ENCODE measurements at regions not wholly inside any gene's neighbourhood (a gene's known extent, or its start where the extent isn't known, plus 50 kb on each side); places are given as distances from the start of the nearest gene placed in this dataset.

GRCh38 chr5:133741396-133741795 is 129.1 kb upstream of the FSTL4 start:
- TF ChIP-seq CTCF (IDR thresholded peaks at IDR 0.05) (no peak), POLR2A (IDR thresholded peaks at IDR 0.05) (no peak)

Data from uterus (tissue), 2 donors.